Brain microvascular endothelial cell (primary cell): ENCODE measurements at regions not wholly inside any gene's neighbourhood (a gene's known extent, or its start where the extent isn't known, plus 50 kb on each side); places are given as distances from the start of the nearest gene placed in this dataset.
A peak's percentile ranks its signal among the peaks of the same experiment; 100 is the strongest.
"Not testable (repeated sequence)": the region's sequence is repeated elsewhere in the genome, so short reads cannot be mapped to it uniquely, and the experiment has no call there.

ENCODE experiments used
- DNase-seq: peaks from one replicate; pipeline ENCODE4 v3.0.0-alpha.2; 2020
- H3K27ac ChIP-seq: fragments of 250-450 bp; sonication (Bioruptor Pico); 2 replicates; pipeline ENCODE4 v1.5.1; 2020; ENCODE audit warnings: mild to moderate bottlenecking, moderate library complexity
- H3K27me3 ChIP-seq: fragments of 250-450 bp; sonication (Bioruptor Pico); replicated peaks from 2 replicates; pipeline ENCODE4 v1.5.1; 2020; ENCODE audit warnings: mild to moderate bottlenecking
- H3K36me3 ChIP-seq: fragments of 250-450 bp; sonication (Bioruptor Pico); replicated peaks from 2 replicates; pipeline ENCODE4 v1.5.1; 2020; ENCODE audit warnings: mild to moderate bottlenecking
- H3K4me3 ChIP-seq: 2 replicates; pipeline ENCODE4 v1.5.1; 2011; ENCODE audit warnings: low read depth, mild to moderate bottlenecking, control low read depth, low read length, moderate library complexity
- CTCF ChIP-seq: IDR thresholded peaks from 2 replicates; pipeline ENCODE4 v1.5.1; 2011; ENCODE audit warnings: low read depth, mild to moderate bottlenecking, moderate library complexity, low read length, control low read depth, inconsistent platforms; ENCODE audit errors: missing control alignments
- in situ Hi-C: cut with HindIII; loops from 2 replicates; pipeline ENCODE4 v1.10.0; 2017; ENCODE audit warnings: low sequenced_read_pairs, low pct_ligation_motif_present

DNA sequence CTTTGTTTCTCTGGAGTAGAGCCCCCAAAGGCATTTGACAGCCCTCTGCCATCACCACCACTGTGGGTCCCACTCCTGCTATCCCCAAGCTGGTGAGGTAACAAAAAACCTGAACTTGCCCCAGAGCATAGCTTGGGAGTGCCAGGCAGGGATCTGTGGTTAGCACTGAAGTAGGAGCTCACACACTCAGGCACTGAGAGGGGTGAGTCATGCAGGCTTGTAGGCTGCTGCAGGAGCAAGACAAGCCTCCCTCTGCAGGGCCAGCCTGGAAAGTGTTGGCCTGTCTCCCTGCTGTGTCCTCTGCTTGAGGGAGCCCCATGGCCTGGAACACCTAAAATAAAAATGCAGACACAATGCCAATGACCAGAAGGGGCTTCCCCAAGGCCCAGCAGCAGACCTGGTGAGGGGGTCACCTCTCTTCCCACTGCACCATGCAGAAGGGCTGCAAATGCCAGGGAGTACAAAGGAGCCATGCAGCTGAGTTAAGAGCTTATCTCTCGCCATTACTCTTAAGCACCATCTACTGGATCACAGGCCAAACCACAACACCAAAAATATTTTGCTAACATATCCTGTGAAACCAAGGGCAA lies 108.9 kb upstream of the POGK start:
- DNase-seq, result peak; percentile 18
- no peak for TF ChIP-seq CTCF
- Histone ChIP-seq H3K27me3 (no peaks in the 10 kb centered on the region), H3K27ac (no peak overlapping the region), H3K36me3 (no peaks in the 10 kb centered on the region), H3K4me3 (no peak overlapping the region)
- in situ Hi-C loops, result no loop called here

- H3K4me3 ChIP-seq, result no peak overlapping the region
- no peak for DNase-seq
- in situ Hi-C loops, result no loop called here
- no peak for TF ChIP-seq CTCF
- no peaks in the 10 kb centered on the region for H3K27me3 ChIP-seq
- H3K27ac ChIP-seq, result no peak overlapping the region
- no peaks in the 10 kb centered on the region for H3K36me3 ChIP-seq
These were observed 101.1 kb upstream of the POGK start for GRCh38 chr1:166738140-166738539.

DNA sequence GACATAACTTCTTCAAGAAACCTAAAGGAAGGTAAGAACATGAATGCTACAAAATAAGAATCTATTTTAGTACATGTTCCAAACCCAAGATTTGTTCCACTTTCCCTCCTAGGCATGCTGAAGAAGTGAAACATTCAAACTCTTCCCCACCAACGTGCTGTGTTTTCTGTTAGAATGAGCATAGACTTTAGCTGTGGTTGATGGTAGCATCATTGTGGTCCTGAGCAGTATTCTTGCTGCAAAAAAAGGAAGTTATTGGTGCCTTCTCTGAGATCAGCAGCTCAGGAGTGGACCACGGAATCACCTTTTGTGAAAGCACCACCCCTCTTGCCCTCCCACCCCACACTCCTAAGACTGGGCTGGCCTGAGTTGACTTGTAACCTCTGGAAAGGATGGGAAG lies 100.4 kb upstream of the POGK start:
- H3K36me3 ChIP-seq, result no peaks in the 10 kb centered on the region
- no peaks in the 10 kb centered on the region for H3K27me3 ChIP-seq
- TF ChIP-seq CTCF, result no peak
- DNase-seq, result no peak
- no peak overlapping the region for H3K4me3 ChIP-seq
- in situ Hi-C loops, result no loop called here
- no peak overlapping the region for H3K27ac ChIP-seq

DNA sequence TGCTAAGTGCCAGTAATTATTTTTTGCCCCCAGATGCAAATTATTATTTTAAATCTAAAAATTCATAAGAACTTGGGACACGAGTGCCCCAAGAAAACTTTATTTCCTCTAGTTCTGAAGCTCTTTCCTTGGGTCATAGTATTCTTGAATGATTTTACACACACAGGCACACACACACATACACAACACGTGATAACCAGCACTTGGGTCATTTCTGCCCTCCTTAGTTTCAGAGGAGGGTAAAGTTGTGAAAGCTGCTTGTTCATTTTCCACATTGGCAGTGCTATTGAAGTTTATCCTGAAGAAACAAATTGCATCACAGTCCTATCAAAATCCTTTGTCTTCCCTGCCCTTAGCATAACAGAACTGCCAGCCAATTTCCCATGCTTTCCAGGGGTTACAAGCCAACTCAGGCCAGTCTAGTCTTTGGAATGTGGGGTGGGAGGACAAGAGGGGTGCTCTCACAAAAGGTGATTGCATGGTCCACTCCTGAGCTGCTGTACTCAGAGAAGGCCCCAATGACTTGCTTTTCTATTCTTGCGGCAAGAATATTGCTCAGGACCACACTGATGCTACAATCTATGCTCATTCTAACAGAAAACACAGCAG lies 98.5 kb upstream of the POGK start:
- DNase-seq, result no peak
- Histone ChIP-seq H3K27ac (no peak overlapping the region), H3K36me3 (no peaks in the 10 kb centered on the region), H3K4me3 (no peak overlapping the region), H3K27me3 (no peaks in the 10 kb centered on the region)
- no peak for TF ChIP-seq CTCF
- in situ Hi-C loops, result no loop called here

DNA sequence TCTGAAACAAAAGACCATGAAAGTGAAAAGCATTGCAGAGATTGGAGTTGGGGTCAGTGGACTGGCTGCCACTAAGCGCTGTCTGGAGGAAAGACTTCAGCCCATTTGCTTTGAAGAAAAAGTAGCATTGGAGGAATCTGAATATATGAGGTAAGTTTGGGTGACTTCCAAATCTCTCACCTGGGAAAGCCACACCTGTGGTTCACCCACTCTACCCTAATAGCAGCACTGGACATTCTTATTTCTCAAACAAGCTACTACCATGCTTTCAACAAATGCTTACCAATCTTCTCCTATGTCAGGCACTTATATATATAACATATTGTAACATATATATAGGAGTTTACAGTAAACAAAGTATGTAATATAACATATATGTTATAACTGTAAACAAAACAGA lies 76.0 kb upstream of the POGK start:
- Histone ChIP-seq H3K27ac (no peak overlapping the region), H3K4me3 (no peak overlapping the region), H3K27me3 (no peaks in the 10 kb centered on the region), H3K36me3 (no peaks in the 10 kb centered on the region)
- DNase-seq, result no peak
- in situ Hi-C loops, result no loop called here
- no peak for TF ChIP-seq CTCF

GRCh38 chr1:166766942-166767341 lies 72.3 kb upstream of the POGK start:
- no peak overlapping the region for H3K4me3 ChIP-seq
- in situ Hi-C loops, result no loop called here

GRCh38 chr1:166784646-166785045 lies 54.6 kb upstream of the POGK start:
- H3K4me3 ChIP-seq, H3K36me3 ChIP-seq, H3K27ac ChIP-seq, H3K27me3 ChIP-seq, DNase-seq, in situ Hi-C loops: not testable (repeated sequence)

More at GRCh38 chr1:166766942-166767341, 72.3 kb upstream of the POGK start:
- DNase-seq, result no peak
- Histone ChIP-seq H3K27ac (no peak overlapping the region), H3K36me3 (no peaks in the 10 kb centered on the region), H3K27me3 (no peaks in the 10 kb centered on the region)
- no peak for TF ChIP-seq CTCF
